BLaER1 (cell line): ENCODE measurements at regions not wholly inside any gene's neighbourhood (a gene's known extent, or its start where the extent isn't known, plus 50 kb on each side); places are given as distances from the start of the nearest gene placed in this dataset.
"Not testable (repeated sequence)": the region's sequence is repeated elsewhere in the genome, so short reads cannot be mapped to it uniquely, and the experiment has no call there.

Experiments
- H3K27ac ChIP-seq: shearing (Covaris generic); formaldehyde crosslinking; 2 replicates; pipeline ENCODE4 v1.8.1; 2022
- H3K27me3 ChIP-seq: shearing (Covaris generic); formaldehyde crosslinking; 2 replicates; pipeline ENCODE4 v1.8.1; 2022
- H3K36me3 ChIP-seq: shearing (Covaris generic); formaldehyde crosslinking; 2 replicates; pipeline ENCODE4 v1.8.1; 2022
- H3K4me1 ChIP-seq: shearing (Covaris generic); formaldehyde crosslinking; 2 replicates; pipeline ENCODE4 v1.8.1; 2022
- H3K4me2 ChIP-seq: shearing (Covaris generic); formaldehyde crosslinking; 2 replicates; pipeline ENCODE4 v1.8.1; 2022
- H3K4me3 ChIP-seq: shearing (Covaris generic); formaldehyde crosslinking; 2 replicates; pipeline ENCODE4 v1.8.1; 2022
- H3K9ac ChIP-seq: shearing (Covaris generic); formaldehyde crosslinking; 2 replicates; pipeline ENCODE4 v1.8.1; 2022
- H3K9me3 ChIP-seq: shearing (Covaris generic); formaldehyde crosslinking; 2 replicates; pipeline ENCODE4 v1.8.1; 2022
- H4K20me1 ChIP-seq: shearing (Covaris generic); formaldehyde crosslinking; 2 replicates; pipeline ENCODE4 v1.8.1; 2022

DNA sequence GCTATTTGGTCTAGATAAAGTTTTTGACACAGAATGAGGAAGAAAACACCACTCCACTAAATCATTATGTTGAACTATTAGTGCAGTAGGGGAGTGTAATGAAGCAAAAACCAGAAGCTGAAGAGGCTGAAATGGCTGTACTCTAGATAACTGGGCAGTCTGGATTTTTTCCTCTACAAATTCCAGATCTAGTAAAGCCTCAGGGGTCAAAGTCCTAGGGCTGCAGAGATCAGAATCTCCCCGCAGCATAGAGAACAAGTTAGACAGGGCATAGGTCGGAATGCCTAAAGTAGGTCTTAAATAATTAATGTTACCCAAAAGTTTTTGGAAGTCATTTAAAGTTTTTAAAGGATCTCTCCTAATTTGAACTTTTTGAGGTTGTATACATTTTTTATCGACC lies 180.9 kb downstream of the OTOP1 start:
- H3K4me3 ChIP-seq, H3K4me2 ChIP-seq: not testable (repeated sequence)

DNA sequence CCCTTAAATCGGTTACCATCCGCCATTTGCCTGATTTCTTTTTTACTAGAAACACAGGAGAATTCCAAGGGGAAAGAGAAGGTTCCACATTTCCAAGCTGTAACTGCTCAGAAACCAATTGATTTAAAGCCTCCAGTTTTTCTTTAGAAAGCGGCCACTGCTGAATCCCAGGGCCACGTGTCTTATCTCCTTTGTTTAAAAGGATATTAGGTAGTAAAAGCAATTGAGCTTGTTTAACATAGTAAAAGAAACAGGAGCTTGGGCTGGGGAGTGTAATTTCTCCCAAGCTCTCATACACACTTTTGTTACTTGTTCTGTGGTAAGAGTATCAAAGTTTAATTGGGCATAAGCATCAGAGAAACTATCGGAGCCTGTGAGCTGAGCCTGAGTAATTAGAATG lies 180.0 kb downstream of the OTOP1 start:
- H3K9me3 ChIP-seq, H3K4me1 ChIP-seq, H3K27ac ChIP-seq, H3K36me3 ChIP-seq, H3K9ac ChIP-seq, H3K4me2 ChIP-seq, H3K4me3 ChIP-seq, H4K20me1 ChIP-seq: not testable (repeated sequence)
- H3K27me3 ChIP-seq: peaks cover 28% of the 10 kb centered on the region

More for the DNA sequence above, 180.9 kb downstream of the OTOP1 start:
- peaks cover 28% of the 10 kb centered on the region for H3K27me3 ChIP-seq
- H3K4me1 ChIP-seq, H3K9ac ChIP-seq, H3K27ac ChIP-seq, H4K20me1 ChIP-seq, H3K36me3 ChIP-seq, H3K9me3 ChIP-seq: not testable (repeated sequence)

DNA sequence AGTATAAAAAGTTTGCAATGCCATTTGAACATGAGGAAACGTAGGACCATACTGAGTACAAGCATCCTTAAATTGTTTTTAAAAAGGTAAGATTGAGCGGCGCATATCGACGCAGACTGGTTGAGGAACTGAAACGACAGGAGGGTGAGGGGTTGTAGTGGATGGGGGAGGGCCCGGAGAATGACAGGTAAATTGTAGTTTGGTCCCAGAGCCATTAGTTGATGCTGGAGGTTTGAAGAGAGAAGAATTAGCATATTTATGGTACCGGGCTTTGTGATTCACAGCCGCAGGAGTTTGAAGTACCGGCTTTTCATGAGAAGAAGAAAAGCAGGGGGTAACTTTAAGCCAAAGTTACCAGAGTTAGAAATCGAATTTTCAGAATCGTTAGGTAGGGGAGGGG lies 179.5 kb downstream of the OTOP1 start:
- not testable (repeated sequence) for H3K4me3 ChIP-seq, H3K9ac ChIP-seq, H3K27ac ChIP-seq, H3K4me2 ChIP-seq, H4K20me1 ChIP-seq, H3K36me3 ChIP-seq, H3K4me1 ChIP-seq, H3K9me3 ChIP-seq
- H3K27me3 ChIP-seq: peaks cover 28% of the 10 kb centered on the region

DNA sequence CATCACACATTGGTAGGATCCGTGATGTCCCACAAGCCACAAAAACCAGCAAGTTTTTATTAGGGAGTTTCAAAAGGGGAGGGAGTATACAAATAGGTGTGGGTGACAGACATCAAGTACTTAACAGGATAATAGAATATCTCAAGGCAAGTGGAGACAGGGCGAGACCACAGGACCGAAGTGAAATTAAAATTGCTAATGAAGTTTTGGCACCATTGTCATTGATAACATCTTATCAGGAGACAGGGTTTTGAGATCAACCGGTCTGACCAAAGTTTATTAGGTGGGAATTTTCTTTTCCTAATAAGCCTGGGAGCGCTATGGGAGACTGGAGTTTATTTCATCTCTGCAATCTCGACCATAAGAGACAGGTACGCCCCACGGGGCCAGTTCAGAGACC lies 178.5 kb downstream of the OTOP1 start:
- not testable (repeated sequence) for H3K4me2 ChIP-seq, H3K9me3 ChIP-seq, H3K9ac ChIP-seq, H3K4me3 ChIP-seq, H3K36me3 ChIP-seq, H4K20me1 ChIP-seq, H3K4me1 ChIP-seq, H3K27ac ChIP-seq
- peaks cover 28% of the 10 kb centered on the region for H3K27me3 ChIP-seq

DNA sequence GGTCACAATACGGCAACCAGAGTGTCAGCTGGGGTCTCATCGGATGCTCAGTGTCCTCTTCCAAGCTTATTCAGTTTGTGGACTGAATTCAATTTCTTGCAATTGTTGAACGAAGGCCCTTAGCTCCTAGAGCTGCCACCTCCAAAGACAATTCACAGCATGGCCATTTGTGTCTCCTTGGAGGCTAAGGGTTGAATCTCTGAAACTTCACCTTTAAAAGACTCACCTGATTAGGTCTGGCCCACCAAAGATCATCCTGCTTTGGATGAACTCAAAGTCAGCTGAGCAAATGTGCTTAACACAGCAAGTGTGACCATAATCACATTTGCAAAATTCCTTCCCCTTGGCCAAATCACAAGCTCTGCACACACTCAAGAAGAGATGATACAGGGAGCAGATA lies 175.9 kb downstream of the OTOP1 start:
- H3K9me3 ChIP-seq, H3K36me3 ChIP-seq, H3K9ac ChIP-seq, H3K4me1 ChIP-seq, H3K4me3 ChIP-seq, H4K20me1 ChIP-seq, H3K4me2 ChIP-seq, H3K27ac ChIP-seq: not testable (repeated sequence)
- H3K27me3 ChIP-seq: peaks cover 22% of the 10 kb centered on the region

DNA sequence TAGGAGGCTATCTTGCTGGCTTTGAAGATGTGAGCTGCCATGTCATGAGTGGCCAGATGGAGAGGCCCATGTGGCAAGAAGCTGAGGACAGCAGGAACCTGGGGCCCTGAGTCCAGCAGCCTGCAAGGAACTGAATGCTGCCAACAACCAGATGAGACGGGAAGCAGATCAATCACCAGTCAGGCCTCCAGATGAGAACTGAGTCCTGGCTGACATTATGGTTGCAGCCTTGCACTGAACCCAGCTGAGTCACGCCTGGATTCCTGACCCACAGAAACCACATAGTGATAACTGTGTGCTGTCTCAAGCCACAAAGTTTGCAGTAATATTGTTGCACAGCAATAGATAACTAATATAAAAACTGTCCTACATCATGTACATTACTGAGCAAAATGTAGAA lies 173.8 kb downstream of the OTOP1 start:
- not testable (repeated sequence) for H3K9ac ChIP-seq, H3K27ac ChIP-seq, H3K9me3 ChIP-seq, H4K20me1 ChIP-seq, H3K36me3 ChIP-seq, H3K4me2 ChIP-seq, H3K4me3 ChIP-seq, H3K27me3 ChIP-seq, H3K4me1 ChIP-seq

DNA sequence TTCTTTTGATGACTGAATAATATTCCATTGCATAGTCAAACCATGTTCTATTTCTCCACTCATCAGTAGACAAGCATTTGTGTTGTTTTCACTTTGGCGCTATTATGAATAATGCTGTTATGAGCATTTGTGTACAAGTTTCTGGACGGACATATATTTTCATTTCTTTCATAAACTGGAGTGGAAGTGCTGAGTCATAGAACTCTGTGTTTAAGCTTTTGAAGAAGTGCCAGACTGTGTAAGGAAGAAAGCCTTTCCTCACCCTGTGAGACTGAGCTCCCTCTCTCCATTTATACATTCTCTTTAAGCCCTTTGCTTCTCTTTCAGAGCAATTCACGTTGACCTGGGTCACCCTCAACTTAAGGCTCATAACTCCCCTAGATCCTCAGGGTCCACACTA lies 169.5 kb downstream of the OTOP1 start:
- not testable (repeated sequence) for H3K27me3 ChIP-seq, H3K4me2 ChIP-seq, H3K36me3 ChIP-seq, H3K9me3 ChIP-seq, H3K9ac ChIP-seq, H3K4me3 ChIP-seq, H3K4me1 ChIP-seq, H3K27ac ChIP-seq, H4K20me1 ChIP-seq

DNA sequence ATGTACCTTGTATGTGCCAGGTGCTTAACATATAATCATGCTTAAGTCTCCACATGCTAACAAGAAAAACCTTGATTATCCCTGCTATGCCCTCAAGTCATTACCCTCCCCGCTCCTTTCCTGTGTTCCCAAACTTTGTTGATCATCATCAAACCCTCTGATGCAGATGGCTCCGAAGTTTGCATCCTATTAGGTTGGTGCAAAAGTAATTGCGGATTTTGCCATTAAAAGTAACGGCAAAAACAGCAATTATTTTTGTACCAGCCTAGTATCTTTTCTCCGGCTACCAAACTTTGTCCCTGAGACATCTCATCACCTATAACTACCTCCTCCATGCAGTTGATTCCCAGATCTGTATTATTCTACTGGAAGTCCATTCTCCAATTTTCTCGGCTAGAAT lies 142.6 kb downstream of the OTOP1 start:
- H3K27me3 ChIP-seq, H3K4me1 ChIP-seq, H3K4me3 ChIP-seq, H4K20me1 ChIP-seq, H3K9me3 ChIP-seq, H3K4me2 ChIP-seq, H3K27ac ChIP-seq, H3K36me3 ChIP-seq, H3K9ac ChIP-seq: not testable (repeated sequence)

DNA sequence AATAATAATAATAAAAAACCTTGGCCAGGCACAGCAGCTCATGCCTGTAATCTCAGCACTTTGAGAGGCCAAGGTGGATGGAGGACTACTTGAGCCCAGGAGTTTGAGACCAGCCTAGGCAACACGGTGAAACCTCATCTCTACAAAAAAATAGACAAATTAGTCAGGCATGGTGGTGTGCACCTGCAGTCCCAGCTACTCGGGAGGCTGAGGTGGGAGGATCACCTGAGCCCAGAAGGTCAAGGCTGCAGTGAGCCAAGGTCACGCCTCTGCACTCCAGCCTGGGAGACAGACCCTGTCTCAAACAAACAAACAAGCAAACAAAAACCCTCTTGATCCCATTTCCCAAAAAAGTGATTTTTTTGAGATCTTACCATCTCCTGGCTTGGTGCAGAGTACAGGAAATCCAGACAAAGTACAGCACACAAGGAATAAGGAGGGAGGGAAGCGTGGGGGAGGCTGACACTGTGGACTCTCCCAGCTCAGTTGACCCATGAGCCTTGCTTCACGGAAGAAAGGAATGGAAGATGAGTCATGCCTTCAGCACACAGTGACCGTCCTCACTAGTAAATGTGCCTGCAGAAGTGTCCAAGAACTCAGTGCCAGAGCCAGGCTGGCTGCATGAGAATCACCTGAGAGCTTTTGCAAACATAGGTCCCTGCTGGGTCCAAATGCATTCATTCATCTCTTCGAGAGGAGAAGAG lies 136.9 kb downstream of the OTOP1 start:
- not testable (repeated sequence) for H3K27ac ChIP-seq, H3K4me3 ChIP-seq, H3K27me3 ChIP-seq, H3K36me3 ChIP-seq, H3K9ac ChIP-seq, H3K9me3 ChIP-seq, H3K4me1 ChIP-seq, H4K20me1 ChIP-seq, H3K4me2 ChIP-seq

DNA sequence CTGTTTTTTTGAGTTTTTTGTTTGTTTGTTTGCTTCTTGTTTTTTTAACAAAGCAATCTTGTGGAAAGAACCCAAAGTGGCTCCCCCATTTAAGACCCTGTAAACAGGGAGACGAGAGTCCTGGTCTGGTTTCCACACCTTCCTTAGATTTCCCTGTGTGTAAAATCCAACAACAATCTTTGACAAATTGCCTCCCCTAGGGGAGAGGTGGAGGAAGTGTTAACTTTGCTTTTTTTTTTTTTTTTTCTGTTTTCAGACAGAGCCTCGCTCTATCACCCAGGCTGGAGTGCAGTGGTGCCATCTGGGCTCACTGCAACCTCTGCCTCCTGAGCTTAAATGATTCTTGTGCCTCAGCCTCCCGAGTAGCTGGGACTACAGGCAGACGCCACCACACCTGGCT lies 136.0 kb downstream of the OTOP1 start:
- H4K20me1 ChIP-seq, H3K27ac ChIP-seq, H3K4me1 ChIP-seq, H3K4me3 ChIP-seq, H3K27me3 ChIP-seq, H3K9ac ChIP-seq, H3K9me3 ChIP-seq, H3K4me2 ChIP-seq, H3K36me3 ChIP-seq: not testable (repeated sequence)

DNA sequence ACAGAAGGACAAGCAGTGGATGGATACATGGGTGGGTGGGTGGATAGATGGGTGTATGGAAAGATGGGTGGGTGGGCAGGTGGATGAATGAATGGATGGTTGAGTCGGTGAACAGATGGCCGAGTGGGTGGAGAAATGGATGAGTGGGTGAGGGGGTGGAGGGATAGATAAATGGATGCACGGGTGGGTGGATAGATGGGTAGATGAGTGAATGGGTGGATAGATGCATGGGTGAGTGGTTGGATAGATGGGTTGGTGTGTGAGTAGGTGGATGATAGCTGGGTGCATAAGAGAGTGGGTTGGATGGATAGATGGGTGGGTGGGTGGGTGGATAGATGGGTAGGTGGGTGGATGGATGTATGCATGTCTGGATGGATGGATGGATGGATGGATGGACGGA lies 134.6 kb downstream of the OTOP1 start:
- not testable (repeated sequence) for H3K36me3 ChIP-seq, H3K4me2 ChIP-seq

DNA sequence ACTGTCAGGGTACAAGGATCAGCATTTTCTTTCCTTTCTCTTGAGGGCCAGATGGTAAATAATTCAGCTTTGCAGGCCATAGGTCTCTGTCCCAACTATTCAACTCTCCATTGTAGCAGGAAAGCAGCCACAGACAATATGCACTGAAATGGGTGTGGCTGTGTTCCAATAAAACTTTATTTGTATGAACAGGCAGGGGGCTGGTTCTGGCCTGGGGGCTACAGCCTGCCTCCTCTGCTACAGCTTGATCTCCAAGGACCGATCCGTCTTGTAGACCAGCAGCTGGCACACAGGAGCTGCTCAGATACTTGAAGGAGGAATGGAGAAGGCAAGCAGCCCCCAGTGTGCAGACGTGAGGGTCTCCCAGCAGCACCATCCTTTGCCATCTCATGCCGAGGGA lies 127.1 kb downstream of the OTOP1 start:
- H3K27me3 ChIP-seq, H3K9me3 ChIP-seq, H3K4me1 ChIP-seq, H3K27ac ChIP-seq, H3K4me3 ChIP-seq, H3K9ac ChIP-seq, H4K20me1 ChIP-seq, H3K36me3 ChIP-seq, H3K4me2 ChIP-seq: not testable (repeated sequence)

More for the DNA sequence above, 134.6 kb downstream of the OTOP1 start:
- not testable (repeated sequence) for H3K4me3 ChIP-seq, H3K9me3 ChIP-seq, H3K4me1 ChIP-seq, H4K20me1 ChIP-seq, H3K27ac ChIP-seq, H3K9ac ChIP-seq, H3K27me3 ChIP-seq

DNA sequence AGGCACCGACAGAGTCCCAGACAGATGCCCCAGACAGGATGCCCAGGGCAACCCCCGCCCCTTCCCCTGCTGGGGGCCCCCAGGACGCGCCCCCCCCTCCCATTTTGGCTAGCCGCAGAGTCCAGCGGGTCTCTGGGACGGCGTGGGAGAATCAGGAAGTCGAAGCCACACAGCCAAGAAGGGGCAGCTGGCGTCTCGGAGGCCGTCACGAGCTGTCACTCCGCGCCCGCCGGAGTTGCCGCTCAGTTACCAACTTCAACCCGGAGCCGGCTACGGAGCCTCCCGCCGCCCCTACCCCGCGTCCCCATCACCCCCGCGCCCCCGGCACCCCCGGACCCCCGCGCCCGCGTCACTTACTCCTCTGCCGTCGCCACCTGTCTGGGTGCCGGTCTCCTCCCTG lies 119.8 kb downstream of the OTOP1 start:
- H3K4me2 ChIP-seq: peak overlapping the region; percentile 76
- not testable (repeated sequence) for H3K9me3 ChIP-seq, H3K4me1 ChIP-seq, H4K20me1 ChIP-seq, H3K9ac ChIP-seq, H3K27ac ChIP-seq, H3K36me3 ChIP-seq
- H3K27me3 ChIP-seq: peaks cover 11% of the 10 kb centered on the region
- H3K4me3 ChIP-seq: peak overlapping the region; percentile 64

DNA sequence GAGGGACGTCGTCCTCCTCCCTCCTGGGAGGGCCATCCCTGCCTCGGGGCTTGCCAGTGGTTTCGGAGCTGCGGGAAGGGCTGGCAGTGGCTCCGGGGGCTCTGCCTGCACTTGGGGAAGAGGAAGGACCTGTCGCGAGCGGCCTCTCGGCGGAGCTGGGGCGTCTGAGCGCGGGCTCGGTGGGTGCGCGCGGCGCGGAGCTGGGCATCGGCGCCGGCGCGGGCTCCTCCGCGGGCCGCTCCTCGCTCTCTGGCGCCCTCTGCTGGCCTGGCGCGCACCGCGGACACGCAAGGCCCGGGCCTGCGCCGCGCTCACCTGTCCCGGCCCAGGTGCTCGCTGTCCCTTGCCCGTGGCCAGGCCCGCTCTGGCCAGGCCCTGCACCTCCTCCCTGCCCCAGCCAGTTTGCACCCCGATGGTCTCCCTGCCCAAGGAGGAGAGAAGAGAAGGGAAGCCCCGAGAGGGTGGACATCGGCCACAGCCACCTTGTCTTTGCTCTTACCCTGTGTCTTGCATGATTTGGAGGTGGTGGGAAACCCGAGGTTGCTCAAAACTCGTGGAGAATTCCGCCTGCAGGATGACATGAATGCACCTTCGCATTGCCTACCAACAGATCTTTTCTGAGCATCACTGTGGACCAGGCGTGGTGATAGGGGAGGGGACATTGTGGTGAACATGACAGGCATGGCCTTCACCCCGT lies 119.2 kb downstream of the OTOP1 start:
- Histone ChIP-seq H3K4me2 (peak overlapping the region; percentile 76), H3K4me3 (peak overlapping the region; percentile 64), H3K27me3 (peaks cover 11% of the 10 kb centered on the region)
- H3K9ac ChIP-seq, H3K9me3 ChIP-seq, H3K4me1 ChIP-seq, H3K27ac ChIP-seq, H4K20me1 ChIP-seq, H3K36me3 ChIP-seq: not testable (repeated sequence)

DNA sequence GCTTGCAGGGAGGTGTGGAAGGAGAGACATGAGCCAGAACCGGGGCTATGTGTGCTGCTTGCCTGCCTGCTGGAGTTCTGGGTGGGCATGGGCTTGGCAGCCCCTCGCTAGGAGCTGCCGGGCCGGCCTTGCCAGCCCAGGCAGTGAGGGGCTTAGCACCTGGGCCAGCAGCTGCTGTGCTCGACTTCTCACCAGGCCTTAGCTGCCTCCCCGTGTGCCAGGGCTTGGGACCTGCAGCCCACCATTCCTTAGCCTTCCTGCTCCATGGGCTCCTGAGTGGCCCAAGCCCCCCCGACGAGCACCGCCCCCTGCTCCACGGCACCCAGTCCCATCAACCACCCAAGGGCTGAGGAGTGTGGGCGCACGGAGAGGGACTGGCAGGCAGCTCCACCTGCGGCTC lies 111.3 kb downstream of the OTOP1 start:
- not testable (repeated sequence) for H3K27ac ChIP-seq, H3K4me3 ChIP-seq, H3K9me3 ChIP-seq, H4K20me1 ChIP-seq, H3K36me3 ChIP-seq, H3K27me3 ChIP-seq, H3K4me2 ChIP-seq, H3K9ac ChIP-seq, H3K4me1 ChIP-seq
